MV-4-11 (cell line): ENCODE measurements at regions not wholly inside any gene's neighbourhood (a gene's known extent, or its start where the extent isn't known, plus 50 kb on each side); places are given as distances from the start of the nearest gene placed in this dataset.
"Not testable (repeated sequence)": the region's sequence is repeated elsewhere in the genome, so short reads cannot be mapped to it uniquely, and the experiment has no call there.

Experiments
- DNase-seq: peaks from one replicate; lab custom pipeline; 2025; lab: John Stamatoyannopoulos, UW

DNA sequence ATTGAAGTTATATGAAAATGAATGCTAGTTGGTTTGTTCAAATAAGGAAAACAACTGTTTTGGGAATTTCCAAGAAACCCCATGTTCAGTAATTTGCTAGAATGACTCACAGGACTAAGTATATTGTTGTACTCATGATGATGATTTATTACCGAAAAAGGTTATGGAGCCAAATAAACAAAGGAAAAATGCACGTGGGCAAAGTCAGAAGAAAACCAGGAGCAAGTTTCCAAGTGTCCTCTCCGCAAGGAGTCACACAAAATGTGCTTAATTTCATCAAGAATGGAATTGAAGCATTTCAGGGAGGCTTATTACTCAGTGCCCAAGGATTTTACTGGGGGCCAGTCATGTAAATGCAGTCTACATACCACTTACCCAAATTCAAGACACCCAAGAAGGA, 1652.4 kb upstream of the TMEFF2 start:
- DNase-seq, result no peak

- no peak for DNase-seq
Observed at GRCh38 chr2:193845604-193846003, 1650.9 kb upstream of the TMEFF2 start.

DNA sequence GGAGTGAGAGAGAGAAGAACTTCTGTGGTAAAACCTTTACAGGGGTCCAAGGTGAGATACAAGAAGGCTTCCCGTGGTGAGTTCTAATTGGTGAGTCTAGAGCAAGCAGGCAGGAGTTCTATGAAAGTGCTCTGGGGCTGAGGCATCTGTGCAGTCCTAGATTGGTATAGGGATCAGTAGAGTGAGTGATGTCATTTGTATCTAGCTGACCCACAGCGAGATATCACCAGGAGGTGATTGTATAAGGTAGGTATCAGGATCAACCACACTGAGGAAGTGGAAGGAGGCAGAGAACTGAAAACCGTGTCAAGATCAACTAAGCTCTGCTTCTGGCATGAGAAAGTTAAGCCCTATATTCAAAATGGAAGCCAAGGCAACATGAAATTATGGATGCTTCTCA, 1648.9 kb upstream of the TMEFF2 start:
- no peak for DNase-seq

- DNase-seq, result no peak
Observed at GRCh38 chr2:193841384-193842150, 1646.8 kb upstream of the TMEFF2 start.

- no peak for DNase-seq
Observed at GRCh38 chr2:193837111-193837738, 1642.5 kb upstream of the TMEFF2 start.

DNA sequence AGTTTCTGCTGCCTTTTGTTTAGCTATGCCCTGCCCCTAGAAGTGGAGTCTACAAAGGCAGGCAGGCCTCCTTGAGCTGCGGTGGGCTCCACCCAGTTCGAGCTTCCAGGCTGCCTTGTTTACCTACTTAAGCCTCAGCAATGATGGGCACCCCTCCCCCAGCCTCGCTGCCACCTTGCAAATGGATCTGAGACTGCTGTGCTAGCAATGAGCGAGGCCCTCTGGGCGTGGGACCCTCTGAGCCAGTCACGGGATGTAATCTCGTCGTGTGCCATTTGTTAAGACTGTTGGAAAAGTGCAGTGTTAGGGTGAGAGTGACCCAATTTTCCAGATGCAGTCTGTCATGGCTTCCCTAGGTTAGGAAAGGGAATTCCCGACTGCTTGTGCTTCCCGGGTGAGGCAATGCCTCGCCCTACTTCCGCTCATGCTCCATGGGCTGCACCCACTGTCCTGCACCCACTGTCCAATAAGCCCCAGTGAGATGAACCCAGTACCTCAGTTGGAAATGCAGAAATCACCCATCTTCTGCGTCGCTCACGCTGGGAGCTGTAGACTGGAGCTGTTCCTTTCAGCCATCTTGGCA, 1641.8 kb upstream of the TMEFF2 start:
- DNase-seq, result not testable (repeated sequence)

- DNase-seq, result not testable (repeated sequence)
Observed at GRCh38 chr2:193833895-193834294, 1639.2 kb upstream of the TMEFF2 start.

- DNase-seq, result no peak
Observed at GRCh38 chr2:193824474-193824873, 1629.7 kb upstream of the TMEFF2 start.

- no peak for DNase-seq
Observed at GRCh38 chr2:193818801-193819499, 1624.2 kb upstream of the TMEFF2 start.

DNA sequence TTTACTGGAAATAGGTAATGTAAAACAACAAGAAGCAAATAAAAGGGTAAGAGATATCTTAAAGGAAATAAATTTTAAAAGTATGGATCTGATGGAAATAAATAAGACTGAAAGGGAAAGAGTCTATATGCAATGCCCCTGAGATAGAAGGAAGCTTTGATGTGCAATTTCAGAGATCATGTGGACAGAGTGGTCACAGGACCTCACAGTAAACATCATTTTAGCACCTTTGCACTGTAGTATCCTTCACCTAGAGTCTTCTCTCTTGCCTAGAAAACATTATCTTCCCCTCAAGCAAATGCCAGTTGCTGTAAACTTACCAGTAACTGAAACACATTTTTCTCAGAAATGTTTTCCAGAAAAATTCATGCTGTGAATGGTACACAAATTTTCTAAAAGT, 1621.3 kb upstream of the TMEFF2 start:
- no peak for DNase-seq

DNA sequence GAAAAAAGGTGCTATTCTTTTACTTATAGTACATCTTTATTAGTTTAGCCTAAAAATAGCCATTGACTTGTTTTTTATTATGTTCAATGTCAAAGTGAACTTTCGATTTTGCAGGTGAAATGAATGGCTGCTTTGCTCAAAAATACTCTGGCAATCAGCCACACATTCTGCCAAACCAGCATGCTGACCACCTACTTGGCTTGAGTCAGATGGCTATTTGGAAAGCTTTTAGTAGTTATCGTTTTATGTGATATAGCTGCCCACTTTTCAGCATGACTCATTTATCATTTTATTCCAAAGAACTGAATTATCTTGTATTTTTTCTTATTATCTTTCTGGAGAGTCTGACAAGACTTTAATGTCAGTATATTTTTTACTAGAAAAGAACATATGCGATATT, 1615.8 kb upstream of the TMEFF2 start:
- DNase-seq, result no peak

DNA sequence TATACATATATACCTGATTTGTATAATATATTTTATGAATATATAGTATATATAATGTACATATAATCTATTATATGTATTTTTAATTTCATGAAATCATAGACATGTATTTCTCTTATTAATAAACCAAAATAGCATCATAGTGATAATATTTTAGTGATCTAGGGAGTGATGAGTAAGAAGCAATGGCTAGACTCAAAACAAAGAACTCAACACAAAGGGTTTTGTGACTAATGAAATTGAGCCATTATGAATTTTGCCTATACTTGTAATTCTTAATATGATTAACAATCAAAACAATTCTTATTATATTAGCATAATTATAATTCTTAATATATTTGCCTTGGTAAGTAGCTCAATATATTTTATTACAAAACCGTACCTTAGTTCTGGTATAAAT, 1614.1 kb upstream of the TMEFF2 start:
- DNase-seq, result no peak

DNA sequence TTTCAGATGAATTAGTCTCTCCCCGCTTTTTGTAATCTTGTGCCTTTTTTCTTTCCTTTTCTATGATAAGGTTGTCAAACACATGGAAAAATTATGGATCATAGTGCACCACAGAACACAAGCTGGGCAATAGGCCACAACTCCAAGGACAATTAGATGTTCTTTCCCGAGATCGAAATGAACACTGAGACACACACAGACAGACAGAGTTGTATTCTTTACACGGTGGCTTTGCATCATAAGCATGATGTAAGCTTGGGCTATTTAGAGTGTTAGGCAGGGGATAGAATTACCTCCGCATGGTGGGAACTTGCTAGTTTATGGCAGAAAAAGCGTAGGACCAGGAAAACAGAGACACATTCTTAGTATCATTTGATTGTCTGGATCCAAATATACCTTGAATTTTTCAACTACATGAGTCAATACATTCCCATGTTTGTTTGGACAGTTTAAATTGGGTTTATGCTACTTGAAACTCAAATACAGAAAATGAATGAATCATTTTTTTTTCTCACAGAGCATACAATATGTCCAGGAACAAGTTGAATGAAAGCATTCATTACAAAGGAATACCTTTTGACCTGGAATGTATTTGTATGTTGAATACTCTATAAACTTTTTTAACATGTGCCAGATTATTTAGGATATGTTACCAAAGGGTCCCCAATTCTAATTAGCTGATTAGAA, 1611.5 kb upstream of the TMEFF2 start:
- no peak for DNase-seq

DNA sequence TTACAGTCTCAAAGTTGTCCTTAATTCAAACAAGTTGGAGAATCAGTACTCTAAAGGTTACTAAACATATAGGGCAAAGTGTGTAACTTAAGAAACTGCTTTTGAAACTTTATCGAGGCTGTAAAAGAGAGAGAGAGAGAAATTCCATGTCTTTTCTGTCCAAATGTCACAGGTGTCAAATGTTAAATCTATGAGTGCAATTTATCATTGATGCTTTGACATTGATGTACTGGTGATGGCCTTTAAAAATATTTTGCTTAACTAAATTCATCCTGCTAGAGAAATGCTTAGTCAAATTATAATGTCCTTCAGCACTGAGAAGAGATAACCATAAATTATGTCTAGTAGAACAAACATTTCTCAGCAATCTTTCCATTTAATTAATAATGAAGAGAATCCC, 1602.1 kb upstream of the TMEFF2 start:
- DNase-seq, result no peak

- DNase-seq, result no peak
Observed at GRCh38 chr2:193793914-193794313, 1599.2 kb upstream of the TMEFF2 start.

GRCh38 chr2:193783681-193784080, 1588.9 kb upstream of the TMEFF2 start:
- DNase-seq, result no peak

GRCh38 chr2:193778293-193778692, 1583.6 kb upstream of the TMEFF2 start:
- no peak for DNase-seq

GRCh38 chr2:193776988-193777387, 1582.3 kb upstream of the TMEFF2 start:
- no peak for DNase-seq

- DNase-seq, result peak; percentile 34
Observed at GRCh38 chr2:193774166-193774565, 1579.4 kb upstream of the TMEFF2 start.

GRCh38 chr2:193751299-193751698, 1556.6 kb upstream of the TMEFF2 start:
- DNase-seq, result no peak

GRCh38 chr2:193749485-193749884, 1554.8 kb upstream of the TMEFF2 start:
- no peak for DNase-seq

- no peak for DNase-seq
Observed at GRCh38 chr2:193743089-193743488, 1548.4 kb upstream of the TMEFF2 start.
